ENCODE measurements at regions not wholly inside any gene's neighbourhood (a gene's known extent, or its start where the extent isn't known, plus 50 kb on each side); places are given as distances from the start of the nearest gene placed in this dataset.
"Not testable (repeated sequence)": the region's sequence is repeated elsewhere in the genome, so short reads cannot be mapped to it uniquely, and the experiment has no call there.

DNA sequence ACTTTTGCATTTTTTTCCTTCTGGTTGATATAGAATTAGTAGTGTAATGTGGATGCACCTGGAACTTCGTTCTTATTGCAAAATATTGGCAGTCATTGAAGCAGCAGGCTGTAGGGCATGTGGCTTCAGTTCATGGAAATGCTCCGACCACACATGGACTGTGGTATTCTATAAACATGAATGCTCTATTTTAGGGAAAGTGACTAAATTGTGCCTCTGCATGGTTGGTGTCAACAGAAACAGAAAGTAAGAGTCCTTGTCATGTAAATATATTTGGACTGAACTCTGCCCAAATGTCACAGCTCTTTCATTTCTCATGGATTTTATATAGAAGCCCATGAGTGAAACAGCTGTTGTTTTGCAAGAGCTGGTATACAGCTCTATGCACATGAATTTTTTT lies 917.0 kb downstream of the LRFN5 start:
- DNase-seq (ENCODE audit: low spot score): no peak

DNA sequence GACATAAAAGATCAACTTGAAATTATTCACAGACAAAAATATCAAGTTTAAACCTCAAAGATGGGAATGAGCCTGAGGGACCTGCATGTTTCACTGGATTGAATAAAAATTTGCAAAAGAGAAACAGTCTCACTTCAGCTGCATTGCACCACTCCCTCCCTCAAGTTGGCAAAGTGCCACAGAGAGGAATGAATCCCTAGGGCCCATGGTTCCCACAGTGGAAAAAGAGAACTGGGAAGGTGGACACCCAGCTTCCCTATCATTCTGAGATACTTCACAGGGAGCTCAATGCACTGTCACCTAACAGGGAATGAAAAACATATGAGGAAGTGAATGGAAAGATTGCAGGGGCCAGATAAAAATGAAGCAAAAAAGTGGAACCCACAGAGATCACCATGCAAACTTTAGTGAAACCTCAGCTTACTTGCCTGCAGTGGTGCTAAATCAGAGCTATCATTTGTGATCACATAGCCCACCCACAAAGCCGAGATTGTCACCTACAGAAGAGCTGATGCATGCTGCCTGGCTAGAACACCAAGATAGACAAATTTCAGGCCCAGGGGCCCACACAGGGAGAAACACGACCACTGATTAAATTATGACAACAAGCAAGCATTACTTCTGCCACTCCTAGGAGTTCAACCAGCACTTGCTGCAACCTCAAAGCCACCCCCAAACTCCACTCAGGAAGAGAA lies 911.3 kb downstream of the LRFN5 start:
- no peak for DNase-seq (ENCODE audit: low spot score)

DNA sequence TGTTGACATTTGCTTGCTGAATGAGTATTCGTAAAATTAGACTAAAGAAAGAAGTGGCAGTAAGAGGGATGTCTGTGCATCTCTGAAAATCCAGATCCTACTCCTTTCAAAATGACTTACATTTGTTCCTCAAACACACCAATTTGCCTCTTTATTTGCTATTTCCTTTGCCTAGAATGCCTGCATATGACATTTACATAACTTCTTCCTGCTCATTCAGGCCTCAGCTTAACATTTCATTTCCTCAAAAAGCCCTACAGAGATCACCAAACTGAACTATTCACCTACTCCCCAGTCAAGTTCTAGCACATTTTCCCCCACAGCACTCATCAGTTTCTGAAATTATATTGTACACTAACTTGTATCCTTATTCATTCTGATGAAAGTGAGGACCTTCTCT lies 907.2 kb downstream of the LRFN5 start:
- DNase-seq (ENCODE audit: low spot score): no peak

DNA sequence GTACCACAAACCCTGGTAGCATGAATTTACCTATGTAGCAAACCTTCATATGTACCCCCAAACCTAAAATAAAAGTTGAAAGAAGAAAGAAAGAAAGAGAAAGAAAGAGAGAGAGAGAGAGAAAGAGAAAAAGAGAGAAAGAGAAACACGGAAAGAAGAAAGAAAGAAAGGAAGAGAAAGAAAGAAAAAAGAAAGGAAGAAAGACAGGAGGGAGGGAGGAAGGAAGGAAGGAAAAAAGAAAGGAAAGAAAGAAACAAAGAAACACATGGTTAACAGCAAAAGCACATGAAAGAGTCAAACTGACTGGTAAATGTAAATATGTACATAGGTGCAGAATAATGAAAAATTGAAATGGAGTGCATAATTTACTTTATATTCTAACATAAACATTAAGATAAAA lies 903.4 kb downstream of the LRFN5 start:
- no peak for DNase-seq (ENCODE audit: low spot score)

DNA sequence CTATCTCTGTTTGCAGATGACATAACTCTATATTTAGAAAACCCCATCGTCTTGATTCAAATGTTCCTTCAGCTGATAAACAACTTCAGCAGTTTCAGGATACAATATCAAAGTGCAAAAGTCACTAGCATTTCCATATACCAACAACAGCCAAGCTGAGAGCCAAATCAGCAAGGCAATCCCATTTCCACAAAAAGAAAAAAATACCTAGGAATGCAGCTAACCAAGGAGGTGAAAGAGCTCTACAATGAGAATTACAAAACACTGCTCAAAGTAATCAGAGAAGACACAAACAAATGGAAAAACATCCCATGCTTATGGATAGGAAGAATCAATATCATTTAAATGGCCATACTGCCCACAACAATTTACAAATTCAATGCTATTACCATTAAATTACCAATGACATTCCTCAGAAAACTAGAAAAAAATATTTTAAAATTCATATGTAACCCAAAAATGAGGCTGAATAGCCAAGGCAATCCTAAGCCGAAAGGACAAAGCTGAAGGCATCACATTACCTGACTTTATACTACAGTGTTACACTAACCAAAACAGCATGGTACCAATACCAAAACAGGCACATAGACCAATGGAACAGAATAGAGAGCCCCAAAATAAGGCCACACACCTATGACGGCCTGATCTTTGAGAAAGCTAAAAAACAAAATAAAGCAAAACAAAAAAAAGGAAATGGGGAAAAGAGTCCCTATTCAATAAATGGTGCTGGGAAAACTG lies 901.7 kb downstream of the LRFN5 start:
- no peak for DNase-seq (ENCODE audit: low spot score)

DNA sequence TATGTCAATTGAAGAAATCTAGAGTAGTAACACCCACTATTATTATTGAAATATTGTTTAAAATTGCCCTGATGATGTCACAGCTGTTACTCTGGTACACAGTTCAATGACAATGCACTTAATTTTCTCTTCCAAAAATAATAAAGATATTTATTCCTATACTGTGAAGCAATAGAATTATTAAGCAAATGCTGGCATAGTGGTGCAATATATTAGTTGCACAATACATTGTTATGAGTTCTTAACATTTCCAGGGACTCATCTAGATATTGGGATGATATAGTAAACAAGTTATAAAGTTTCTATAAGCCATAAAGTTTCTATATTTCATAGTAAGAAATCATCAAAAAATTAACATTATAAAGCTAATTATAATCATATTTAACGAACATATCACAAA lies 897.8 kb downstream of the LRFN5 start:
- no peak for DNase-seq (ENCODE audit: low spot score)

DNA sequence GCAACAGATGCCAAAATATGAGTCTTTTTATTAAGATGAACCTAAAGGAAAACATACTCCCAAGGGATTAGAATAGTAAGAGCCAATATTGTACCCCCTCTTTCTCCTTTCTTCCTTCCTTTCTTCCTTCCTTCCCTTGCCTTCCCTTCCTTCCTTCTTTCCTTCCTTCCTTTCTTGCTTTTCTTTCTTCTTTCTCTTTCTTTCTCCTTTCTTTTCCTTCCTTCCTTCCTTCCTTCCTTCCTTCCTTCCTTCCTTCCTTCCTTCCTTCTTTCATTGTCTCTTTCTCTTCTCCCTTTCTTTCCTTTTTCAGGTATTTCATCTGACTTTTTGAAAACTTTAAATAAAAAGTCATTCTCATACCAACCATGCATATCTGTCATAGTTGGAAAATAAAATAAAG lies 892.5 kb downstream of the LRFN5 start:
- DNase-seq (ENCODE audit: low spot score): no peak

DNA sequence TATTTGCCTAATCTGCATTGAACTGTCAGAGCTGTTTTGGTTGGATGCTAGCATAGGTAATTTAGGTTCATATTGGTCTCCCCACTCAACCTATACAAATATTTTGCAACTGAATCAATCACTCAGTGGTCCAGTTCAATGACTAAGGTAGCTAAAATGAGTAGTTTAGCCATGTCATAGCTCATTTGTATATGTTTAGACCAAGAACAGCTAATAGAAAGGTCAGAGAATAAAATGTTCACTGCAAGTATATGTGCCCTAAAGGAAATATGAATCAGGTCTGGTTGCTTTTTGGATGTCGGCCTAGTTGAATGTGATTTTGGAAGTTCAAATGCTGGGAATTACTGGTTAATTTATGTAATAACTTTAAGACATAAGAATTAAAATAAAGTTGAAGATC lies 883.9 kb downstream of the LRFN5 start:
- DNase-seq (ENCODE audit: low spot score): no peak

DNA sequence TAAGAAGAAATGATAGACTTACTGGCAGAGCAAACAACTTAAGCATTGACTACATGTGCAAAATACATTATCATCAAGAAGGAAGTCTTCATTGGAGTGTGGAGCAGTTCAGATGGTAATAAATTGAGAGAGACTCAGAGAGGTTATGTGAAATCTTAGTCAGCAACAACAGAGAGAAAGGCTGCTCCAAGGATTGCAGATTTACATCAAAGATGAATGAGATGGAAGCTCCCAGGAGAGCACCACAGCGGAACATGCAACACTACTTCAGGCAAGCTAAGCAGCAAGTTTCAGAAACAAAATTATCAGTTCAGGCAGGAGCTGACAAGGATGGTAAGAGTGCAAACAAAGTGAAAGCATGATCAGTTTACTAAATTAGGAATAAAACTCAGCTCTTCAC lies 882.3 kb downstream of the LRFN5 start:
- no peak for DNase-seq (ENCODE audit: low spot score)

DNA sequence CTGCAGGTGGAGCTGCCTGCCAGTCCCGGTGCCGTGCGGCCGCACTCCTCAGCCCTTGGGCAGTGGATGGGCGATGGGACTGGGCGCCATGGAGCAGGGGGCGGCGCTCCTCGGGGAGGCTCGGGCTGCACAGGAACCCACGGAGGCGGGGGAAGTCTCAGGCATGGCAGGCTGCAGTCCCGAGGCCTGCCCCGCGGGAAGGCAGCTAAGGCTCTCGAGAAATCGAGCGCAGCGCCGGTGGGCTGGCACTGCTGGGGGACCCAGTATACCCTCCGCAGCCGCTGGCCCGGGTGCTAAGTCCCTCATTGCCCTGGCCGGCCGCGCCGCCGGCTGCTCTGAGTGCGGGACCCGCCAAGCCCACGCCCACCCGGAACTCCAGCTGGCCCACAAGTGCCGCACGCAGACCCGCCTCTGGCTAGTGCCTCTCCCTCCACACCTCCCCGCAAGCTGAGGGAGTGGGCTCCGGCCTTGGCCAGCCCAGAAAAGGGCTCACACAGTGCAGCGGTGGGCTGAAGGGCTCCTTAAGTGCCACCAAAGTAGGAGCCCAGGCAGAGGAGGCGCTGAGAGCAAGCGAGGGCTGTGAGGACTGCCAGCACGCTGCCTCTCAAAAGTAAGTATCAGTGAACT lies 875.8 kb downstream of the LRFN5 start:
- DNase-seq (ENCODE audit: low spot score): not testable (repeated sequence)

DNA sequence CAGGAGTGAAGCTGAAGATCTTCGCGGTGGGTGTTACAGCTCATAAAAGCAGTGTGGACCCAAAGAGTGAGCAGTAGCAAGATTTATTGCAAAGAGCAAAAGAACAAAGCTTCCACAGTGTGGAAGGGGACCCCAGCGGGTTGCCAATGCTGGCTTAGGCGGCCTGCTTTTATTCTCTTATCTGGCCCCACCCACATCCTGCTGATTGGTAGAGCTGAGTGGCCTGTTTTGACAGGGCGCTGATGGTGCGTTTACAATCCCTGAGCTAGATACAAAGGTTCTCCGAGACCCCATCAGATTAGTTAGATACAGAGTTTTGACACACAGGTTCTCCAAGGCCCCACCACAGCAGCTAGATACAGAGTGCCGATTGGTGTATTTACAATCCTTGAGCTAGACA lies 875.0 kb downstream of the LRFN5 start:
- DNase-seq (ENCODE audit: low spot score): not testable (repeated sequence)

DNA sequence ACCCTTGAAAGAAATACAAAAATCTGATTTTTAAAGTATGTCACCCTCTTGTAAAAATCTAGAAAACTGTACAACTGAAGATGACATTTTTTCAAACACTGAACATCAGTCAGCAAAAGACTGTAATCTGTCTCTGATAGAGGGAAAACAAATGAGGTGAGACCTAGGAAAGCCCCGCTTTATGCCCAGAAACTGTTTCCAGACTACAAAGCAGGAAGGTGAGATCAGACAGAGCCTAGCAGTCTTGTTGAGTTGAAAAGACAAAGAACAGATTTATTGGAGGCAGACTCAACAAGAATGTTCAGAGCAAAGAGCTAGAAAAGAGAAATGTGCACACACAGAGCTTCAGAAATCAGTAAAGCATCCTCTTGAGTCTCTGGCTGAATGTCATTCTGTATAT lies 873.6 kb downstream of the LRFN5 start:
- peak; percentile 41 for DNase-seq (ENCODE audit: low spot score)

DNA sequence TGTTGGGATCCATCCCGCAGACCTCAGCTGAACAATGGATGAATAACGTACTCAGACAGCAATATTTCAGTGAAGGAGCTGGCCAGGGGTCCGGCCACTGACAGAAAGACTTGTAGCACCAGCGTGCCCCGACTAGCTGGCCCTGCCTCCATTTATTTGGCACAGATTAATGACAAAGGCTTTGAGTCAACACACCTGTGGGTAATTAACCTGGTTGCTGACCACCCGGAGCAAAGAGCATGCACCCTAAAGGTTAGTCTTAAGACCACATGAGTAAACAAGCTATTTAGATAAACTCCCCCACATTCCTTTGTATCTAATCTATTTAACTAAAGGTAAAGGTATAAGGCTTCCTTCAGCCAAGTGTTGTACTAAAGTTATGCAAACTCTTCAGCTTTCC lies 868.6 kb downstream of the LRFN5 start:
- DNase-seq (ENCODE audit: low spot score): no peak

DNA sequence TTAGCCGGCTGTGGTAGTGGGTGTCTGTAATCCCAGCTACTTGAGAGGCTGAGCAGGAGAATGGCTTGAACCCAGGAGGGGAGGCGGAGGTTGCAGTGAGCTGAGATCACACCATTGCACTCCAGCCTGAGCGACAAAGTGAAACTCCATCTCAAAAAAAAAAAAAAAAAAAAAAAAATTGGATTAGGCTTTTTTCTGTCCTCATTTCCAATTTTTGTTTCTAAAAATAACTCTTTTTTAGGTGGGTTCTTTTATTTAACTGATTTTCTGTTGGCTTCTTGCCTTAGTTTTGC lies 863.7 kb downstream of the LRFN5 start:
- DNase-seq (ENCODE audit: low spot score): no peak

DNA sequence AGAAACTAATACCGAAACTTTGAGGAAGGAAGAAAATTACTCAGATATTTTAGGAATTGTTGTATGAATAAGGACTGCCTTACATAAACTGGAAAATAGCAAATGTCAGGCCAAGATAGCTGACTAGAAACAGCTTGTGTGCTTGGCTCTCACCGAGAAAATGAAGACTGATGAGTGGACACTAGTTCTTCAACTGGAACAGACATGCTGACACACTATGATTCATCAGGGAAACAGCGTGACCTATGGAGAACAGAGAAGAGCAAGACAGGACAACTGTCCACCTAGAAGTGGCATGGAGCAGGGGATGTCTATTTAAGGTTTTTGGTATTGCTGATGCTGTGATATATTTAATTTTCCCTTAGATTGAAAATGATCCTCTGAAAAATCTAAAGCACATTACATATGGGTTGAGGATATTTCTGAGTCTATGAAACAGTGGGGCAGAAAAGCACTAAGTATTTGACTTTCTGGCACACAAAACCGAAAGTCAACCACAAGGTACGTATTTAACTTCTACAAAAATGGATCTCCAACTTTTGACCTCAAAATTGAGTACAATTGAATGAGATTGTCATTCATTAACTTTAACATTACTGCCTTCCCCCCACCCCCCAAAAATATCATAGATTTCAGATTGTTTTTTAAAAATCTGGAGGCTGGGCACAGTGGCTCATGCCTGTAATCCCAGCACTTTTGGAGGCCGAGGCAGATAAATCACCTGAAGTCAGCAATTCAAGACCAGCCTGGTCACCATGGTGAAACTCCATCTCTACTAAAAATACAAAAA lies 863.2 kb downstream of the LRFN5 start:
- no peak for DNase-seq (ENCODE audit: low spot score)

DNA sequence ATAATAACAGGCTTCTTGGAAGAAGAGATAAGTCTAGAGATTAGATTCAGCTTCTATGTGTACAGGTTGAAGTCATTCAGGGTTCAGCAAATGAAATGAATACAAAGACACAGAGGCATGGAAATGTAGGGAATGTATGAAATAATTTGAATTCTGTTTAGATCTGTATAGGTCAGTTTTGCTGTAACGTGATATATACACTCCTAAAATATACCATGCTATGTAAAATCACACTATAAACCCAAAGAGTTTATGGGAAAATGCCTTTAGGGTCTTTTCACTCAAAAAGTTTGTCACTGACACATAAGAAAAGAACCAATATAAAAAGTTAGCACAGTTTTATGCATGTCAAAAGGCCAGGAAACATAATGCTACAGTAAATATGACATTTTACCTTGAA lies 854.0 kb downstream of the LRFN5 start:
- no peak for DNase-seq (ENCODE audit: low spot score)

DNA sequence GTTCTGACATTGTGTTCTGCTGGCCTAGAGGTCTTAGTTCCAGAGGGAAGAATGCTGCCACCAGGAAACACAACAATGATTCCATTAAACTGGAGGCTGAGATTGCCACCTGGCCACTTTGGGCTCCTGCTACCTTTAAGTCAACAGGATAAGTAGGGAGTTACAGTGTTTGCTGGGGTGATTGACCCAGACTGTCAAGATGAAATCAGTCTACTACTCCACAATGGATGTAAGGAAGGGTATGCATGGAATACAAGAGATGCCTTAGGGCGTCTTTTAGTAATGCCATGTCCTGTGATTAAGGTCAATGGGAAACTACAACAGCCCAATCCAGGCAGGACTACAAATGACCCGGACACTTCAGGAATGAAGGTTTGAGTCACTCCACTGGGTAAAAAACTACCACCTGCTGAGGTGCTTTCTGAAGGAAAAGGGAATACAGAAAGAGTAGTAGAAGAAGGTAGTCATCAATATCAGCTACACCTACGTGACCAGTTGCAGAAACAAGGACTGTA lies 852.6 kb downstream of the LRFN5 start:
- no peak for DNase-seq (ENCODE audit: low spot score)

DNA sequence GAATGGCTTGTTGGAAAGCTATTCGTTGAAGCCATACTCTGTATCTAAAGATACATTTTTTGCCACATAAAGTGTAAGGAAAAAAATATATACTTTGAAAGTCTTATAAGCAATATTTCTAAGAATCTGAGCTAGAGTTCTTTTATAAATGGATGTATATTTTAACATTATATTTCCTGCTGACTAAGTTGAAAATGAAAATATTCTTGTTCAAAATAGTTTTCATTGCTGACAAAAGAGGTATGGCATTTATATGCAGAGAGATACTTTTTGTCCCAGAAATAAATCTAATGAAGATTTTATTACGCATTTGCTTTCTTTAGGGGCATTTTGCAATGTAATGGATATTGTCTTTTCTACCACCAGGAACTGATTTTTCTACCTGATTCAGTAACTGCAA lies 834.9 kb downstream of the LRFN5 start:
- DNase-seq (ENCODE audit: low spot score): no peak

DNA sequence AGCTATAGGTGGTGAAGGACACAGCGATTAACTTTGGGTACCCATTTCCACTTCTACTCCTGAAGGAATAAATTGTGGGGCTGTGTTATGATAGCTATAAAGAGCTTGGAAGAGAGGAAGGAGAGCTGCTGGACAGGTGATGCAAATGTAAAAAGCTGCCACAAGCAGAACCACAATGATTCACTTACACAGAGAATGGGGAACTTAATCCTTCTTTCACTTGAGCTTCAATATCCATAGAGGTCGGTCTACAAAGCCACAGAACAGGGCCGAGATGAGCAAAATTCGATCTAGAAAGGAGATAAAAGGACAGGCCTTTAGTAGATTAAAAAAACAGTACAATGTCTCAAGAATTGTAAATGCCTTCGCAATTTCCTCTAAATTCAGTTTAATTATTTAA lies 831.1 kb downstream of the LRFN5 start:
- no peak for DNase-seq (ENCODE audit: low spot score)

DNA sequence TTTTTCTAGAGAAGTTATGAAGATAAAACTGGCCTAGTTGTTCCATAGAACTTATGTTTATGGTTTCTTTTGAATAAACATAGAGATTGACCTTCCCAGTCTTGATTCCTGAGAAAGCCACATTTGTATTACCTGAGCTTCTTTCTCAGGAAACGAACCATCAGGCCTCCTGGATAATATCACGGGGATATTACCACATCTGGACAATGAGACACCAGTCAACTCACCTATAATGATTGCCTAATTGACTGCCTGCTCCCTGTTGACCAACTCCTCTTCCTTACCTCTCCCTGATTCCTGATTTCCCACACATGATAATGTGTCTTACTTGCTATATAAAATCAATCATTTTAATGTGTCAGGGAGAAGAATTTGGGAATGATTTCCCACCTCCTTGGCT lies 822.7 kb downstream of the LRFN5 start:
- DNase-seq (ENCODE audit: low spot score): no peak

DNA sequence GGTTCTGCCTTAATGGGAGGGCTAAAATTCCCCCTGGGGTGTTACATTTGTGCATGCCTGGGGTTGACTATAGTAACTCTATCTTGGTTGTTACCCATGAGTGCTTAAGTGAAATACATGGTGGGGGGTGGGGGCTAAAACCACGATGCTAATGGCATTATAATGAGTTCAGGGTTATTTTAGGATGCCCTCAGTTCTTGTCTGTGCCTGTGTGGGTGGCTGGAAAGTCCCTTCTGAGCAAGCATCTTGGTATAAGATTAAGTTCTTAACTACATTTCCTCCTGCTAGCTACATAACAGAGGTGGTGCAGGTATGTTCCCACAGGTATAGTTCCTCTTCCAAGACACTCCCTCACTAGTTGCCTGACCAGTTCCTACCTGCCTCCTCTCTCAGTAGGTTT lies 822.3 kb downstream of the LRFN5 start:
- no peak for DNase-seq (ENCODE audit: low spot score)

DNA sequence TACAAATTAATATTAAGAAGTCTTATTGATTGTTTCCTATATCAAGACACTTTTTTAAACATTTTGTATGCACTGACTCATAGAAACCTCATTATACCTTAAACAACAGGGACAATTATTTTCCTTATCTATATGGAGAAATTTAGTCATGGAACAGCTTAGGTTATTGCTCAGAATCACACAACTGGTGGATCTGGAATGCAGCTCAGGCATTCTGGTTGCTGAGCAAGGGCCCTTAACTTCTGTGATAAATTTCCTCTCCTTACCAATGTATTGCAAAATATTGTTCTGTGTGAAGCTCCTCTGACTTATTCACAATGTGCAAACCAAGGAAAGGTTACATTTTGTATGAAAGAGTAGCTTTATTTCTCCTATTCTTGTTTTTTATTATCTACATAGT lies 817.8 kb downstream of the LRFN5 start:
- no peak for DNase-seq (ENCODE audit: low spot score)

Measured in umbilical cord (tissue), 1 donor.